ENCODE measurements at regions not wholly inside any gene's neighbourhood (a gene's known extent, or its start where the extent isn't known, plus 50 kb on each side); places are given as distances from the start of the nearest gene placed in this dataset.

DNA sequence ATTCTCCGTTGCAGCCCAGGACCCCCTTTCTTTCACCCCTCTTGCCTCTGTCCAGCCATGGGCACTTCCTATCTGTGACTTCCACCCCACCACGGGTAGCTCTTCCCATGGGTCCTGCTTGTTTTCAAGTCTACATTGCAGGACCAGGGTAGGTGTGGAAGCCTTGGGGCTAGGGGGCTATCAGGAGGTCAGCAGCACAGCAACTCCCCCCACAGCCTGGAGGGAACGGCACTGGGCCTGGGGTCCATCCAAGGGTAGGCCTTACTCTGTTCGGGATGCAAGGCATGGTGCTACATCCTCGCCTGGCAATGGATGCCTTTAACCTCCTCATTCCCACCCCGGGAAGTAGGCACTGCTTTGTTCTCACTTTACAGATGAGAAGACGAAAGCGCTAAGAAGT is 109.3 kb downstream of the IRX5 start:
- no peak for DNase-seq (ENCODE audit: low read depth)
- no peak overlapping the region for H3K4me3 ChIP-seq (ENCODE audit: low read depth, low read length)

- no peak for DNase-seq (ENCODE audit: low read depth)
- no peak overlapping the region for H3K4me3 ChIP-seq (ENCODE audit: low read depth, low read length)
Observed at GRCh38 chr16:55040366-55041086, 109.9 kb downstream of the IRX5 start.

DNA sequence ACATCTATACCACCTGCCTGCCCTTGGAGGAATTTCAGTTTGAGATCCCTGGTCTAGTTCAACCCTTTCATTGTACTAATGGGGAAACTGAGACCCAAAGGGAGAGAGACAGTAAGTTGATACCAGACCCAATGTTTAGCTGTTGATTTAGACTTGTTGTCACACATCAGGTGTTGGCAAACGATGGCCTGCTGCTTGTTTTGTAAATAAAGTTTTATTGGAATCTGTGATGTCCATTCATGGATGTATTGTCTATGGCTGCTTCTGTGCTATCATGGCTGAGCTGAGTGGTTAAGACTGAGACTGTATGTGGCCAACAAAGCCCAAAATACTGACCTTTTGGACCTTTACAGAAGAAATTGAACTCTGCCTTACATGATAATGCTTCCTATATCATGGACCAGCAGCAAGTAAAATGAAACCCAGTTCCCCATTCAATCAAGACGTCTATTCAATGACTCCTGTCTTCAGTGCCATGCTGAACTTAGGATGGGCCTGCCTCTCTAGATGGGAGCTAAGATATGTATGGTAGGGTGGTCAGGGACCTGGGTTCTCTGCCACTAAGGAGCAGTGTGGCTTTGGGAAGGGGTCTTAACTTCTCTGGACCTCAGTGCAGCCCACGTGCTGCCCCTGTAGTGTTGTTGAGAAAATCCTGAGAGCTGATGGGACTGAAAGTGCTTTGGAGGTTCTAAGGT is 111.0 kb downstream of the IRX5 start:
- no peak for DNase-seq (ENCODE audit: low read depth)
- H3K4me3 ChIP-seq (ENCODE audit: low read depth, low read length) = no peak overlapping the region

GRCh38 chr16:55042556-55043432 is 112.1 kb downstream of the IRX5 start:
- no peak overlapping the region for H3K4me3 ChIP-seq (ENCODE audit: low read depth, low read length)
- no peak for DNase-seq (ENCODE audit: low read depth)

DNA sequence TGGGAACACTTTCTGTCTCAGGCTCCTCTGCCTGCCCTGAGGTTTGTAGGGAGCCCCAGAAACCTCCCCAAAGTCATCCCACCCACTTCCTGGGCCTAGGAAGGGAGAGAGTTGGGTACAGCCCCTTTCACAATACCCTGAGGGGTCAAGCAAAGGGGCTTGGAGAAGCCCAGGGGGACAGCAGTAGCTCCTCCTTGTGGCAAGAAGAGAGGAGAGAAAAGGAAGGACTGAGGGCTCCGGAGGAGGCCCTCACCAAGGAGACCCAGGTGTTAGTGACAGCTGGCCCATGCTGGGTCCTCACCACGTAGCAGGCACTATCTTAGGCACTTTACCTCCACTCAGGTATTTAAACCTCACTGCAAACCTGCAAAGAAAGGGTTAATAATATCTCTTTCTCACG is 112.8 kb downstream of the IRX5 start:
- no peak overlapping the region for H3K4me3 ChIP-seq (ENCODE audit: low read depth, low read length)
- no peak for DNase-seq (ENCODE audit: low read depth)

- H3K4me3 ChIP-seq (ENCODE audit: low read depth, low read length) = no peak overlapping the region
- DNase-seq (ENCODE audit: low read depth) = no peak
Observed at GRCh38 chr16:55044201-55044975, 113.7 kb downstream of the IRX5 start.

- DNase-seq (ENCODE audit: low read depth) = no peak
- H3K4me3 ChIP-seq (ENCODE audit: low read depth, low read length) = no peak overlapping the region
Observed at GRCh38 chr16:55045329-55045728, 114.7 kb downstream of the IRX5 start.

GRCh38 chr16:55045756-55046460 is 115.2 kb downstream of the IRX5 start:
- H3K4me3 ChIP-seq (ENCODE audit: low read depth, low read length) = no peak overlapping the region
- no peak for DNase-seq (ENCODE audit: low read depth)

DNA sequence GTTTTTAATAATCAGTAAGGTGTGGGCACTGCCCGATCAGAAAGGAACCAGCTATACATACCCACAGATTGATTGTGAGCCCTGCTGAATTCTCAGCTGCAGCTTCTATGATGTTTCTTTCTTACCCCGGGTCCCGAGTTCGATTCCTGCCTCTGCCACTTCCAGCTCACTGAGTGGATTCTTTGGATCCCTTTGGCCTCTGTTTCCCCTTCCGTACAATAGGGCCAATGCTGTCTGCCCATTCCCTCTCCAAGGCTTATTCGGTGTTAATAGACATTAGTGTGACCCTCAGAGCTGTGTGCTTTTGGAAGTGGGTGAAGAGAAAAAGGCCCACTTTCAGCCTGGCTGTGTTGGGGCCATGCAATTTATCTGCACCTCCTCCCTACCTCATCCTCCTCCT is 115.8 kb downstream of the IRX5 start:
- DNase-seq (ENCODE audit: low read depth) = no peak
- no peak overlapping the region for H3K4me3 ChIP-seq (ENCODE audit: low read depth, low read length)

DNA sequence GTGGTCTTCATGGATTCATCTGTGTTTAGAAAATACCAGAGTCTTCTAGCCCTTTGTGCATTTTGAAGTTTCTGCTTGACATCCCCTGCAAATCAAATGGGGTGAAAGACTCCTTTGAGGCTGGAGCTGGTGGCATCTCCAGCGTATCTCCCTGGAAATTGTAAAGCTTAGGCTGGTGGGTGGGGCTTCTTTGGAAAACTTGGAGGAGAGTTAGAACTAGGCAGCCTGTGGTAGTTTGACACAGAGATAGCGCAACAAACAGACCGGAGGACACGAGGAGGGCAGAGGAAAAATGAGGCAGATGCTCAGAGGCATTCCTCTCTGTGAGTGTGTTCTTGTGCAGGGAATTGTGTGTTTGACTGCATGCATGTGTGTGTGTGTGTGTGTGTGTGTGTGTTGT is 116.3 kb downstream of the IRX5 start:
- no peak for DNase-seq (ENCODE audit: low read depth)
- H3K4me3 ChIP-seq (ENCODE audit: low read depth, low read length) = no peak overlapping the region

- H3K4me3 ChIP-seq (ENCODE audit: low read depth, low read length) = no peak overlapping the region
- no peak for DNase-seq (ENCODE audit: low read depth)
Observed at GRCh38 chr16:55047331-55047730, 116.7 kb downstream of the IRX5 start.

GRCh38 chr16:55047903-55048497 is 117.3 kb downstream of the IRX5 start:
- DNase-seq (ENCODE audit: low read depth) = no peak
- H3K4me3 ChIP-seq (ENCODE audit: low read depth, low read length) = no peak overlapping the region

DNA sequence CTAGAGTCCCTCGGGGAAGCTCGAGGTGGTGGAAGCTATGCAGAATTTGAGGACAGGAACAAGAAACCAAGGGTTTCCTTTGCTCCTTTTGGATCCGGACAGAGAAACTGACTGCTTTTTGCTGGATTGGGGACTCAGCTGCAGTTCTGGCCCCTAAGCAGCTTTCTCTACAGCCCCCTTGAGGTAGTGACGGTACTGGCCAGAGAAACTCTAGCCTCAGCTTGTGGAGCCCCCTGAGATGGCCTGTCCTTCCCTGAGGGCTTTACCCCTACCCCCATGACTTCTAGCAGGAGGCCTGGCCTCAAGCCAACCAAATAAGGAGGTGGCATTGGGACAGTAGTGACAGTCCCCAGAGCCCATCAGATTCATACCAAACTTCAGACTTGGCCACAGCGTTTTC is 118.1 kb downstream of the IRX5 start:
- DNase-seq (ENCODE audit: low read depth) = no peak
- H3K4me3 ChIP-seq (ENCODE audit: low read depth, low read length) = no peak overlapping the region

DNA sequence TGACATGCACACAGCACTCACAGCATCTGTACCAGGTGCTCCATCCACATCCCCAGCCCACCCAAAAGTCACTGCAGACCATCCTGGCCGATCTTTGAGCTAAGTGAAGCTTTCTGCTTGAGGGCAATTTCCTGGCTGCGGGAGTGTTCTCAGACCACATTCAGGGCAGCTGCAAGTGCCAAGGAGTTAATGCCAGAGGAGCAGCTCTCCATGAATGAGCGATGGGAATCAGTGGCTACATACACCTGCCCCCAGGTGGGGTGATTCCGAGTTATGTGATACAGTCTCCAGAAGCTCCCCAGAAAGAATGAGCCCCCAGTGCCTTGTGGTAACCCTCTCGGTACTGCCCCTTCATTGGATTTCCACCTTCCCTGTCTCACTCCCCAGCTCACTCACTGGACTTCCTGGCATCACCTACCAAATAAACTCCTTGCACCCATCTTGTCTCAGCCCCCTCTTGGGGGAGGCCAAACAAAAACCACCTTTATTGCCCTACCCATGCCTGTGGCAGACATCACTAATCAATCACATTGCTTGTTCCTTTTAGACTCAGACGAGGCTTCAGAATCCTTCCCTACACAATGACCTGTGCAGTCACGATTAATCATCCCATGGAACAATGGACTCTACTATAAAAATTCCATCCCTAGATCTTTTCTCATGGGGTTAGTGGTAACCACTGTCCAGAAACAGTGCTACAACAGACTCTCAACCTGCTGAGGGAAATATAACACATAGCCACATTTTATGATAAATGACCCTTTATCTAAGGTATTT is 121.1 kb downstream of the IRX5 start:
- H3K4me3 ChIP-seq (ENCODE audit: low read depth, low read length) = no peak overlapping the region
- no peak for DNase-seq (ENCODE audit: low read depth)

- DNase-seq (ENCODE audit: low read depth) = no peak
- H3K4me3 ChIP-seq (ENCODE audit: low read depth, low read length) = no peak overlapping the region
Observed at GRCh38 chr16:55052348-55052734, 121.7 kb downstream of the IRX5 start.

DNA sequence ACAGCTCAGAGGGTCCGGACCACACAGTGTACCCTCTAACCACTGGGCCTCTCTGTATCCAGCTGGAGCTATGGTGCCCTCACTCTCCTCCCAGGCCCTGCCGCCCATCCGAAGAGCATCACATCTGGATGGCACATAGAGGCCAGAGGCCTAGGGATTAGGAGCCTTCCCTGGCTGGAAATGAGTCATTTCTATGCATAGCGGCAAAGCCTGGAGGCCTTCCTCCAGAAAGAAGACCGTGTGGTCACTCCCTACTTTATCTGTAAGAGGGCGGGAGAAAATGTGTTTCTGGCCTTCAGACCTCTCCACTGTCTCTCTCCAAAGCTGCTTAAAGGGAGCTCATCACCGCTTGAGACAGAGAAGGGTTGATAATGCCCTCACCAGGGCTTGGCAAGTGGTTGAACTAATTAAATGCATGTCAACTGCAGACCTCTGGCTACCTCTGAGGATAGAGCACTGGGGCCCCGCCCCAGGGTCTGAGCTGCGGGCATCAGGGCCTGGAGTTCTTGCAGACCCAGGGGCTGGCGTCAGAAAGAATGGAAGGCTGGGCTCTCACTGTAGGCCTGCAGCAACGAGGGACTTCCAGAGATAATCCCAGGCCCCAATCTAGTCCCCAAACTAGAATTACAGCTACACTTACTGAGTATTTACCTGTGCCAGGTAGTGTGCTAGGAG is 122.2 kb downstream of the IRX5 start:
- H3K4me3 ChIP-seq (ENCODE audit: low read depth, low read length) = no peak overlapping the region
- DNase-seq (ENCODE audit: low read depth) = no peak

DNA sequence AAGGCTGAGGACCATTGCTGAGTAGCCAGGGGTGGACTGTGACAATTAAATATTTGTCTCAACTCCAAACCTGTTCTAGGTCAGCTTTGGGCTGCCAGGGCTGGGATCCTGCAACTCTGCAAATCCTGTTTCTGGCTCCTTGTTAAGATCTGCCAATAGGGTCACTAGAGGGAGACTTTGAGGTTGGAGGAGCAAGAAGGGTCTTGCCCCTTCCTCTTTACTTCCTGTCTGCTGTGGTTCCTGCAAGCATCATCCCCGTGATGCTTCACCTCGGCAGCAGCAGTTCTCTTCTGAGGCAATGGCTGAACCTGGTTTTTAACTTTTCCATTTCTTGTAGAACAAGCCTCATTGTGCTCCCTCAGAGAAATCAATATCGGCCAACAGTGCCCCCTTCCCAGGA is 124.6 kb downstream of the IRX5 start:
- H3K4me3 ChIP-seq (ENCODE audit: low read depth, low read length) = no peak overlapping the region
- DNase-seq (ENCODE audit: low read depth) = no peak

Measured in skeletal muscle cell (primary cell).